ENCODE measurements at regions not wholly inside any gene's neighbourhood (a gene's known extent, or its start where the extent isn't known, plus 50 kb on each side); places are given as distances from the start of the nearest gene placed in this dataset.
"Not testable (repeated sequence)": the region's sequence is repeated elsewhere in the genome, so short reads cannot be mapped to it uniquely, and the experiment has no call there.

- H3K27ac ChIP-seq (ENCODE audit: control insufficient read depth, insufficient read depth); H4K20me1 ChIP-seq (ENCODE audit: control insufficient read depth, insufficient read depth); ATAC-seq; BruUV-seq (replicated peaks); H2AFZ ChIP-seq (ENCODE audit: control insufficient read depth, low read depth, low read length); CTCF ChIA-PET; intact Hi-C loops (cut with micrococcal nuclease; ENCODE audit: unreplicated experiment); DNase-seq (ENCODE audit: low read depth, low spot score); H3K79me2 ChIP-seq (ENCODE audit: control insufficient read depth, insufficient read depth, low read length); POLR2A ChIA-PET; H3K9me3 ChIP-seq (replicated peaks; ENCODE audit: control insufficient read depth, insufficient read depth, low read length); H3K4me1 ChIP-seq (ENCODE audit: control insufficient read depth, insufficient read depth, low read length); H3K9ac ChIP-seq (ENCODE audit: control insufficient read depth, insufficient read depth, low read length); FAIRE-seq; H3K36me3 ChIP-seq (ENCODE audit: control insufficient read depth in 2 of 2, insufficient read depth in 2 of 2, low read length in 1 of 2); H3K27me3 ChIP-seq (replicated peaks in 1 of 2; ENCODE audit: control insufficient read depth in 2 of 2, insufficient read depth in 2 of 2, low read length in 1 of 2); H3K4me2 ChIP-seq (ENCODE audit: control insufficient read depth, insufficient read depth); RAD21 ChIA-PET (ENCODE audit: unreplicated experiment); in situ Hi-C loops (cut with MboI); H3K4me3 ChIP-seq: not testable (repeated sequence)
- WGBS (ENCODE audit: insufficient coverage, insufficient replicate concordance, low lambda C conversion rate, missing lambda C conversion rate) = 68% methylated on average over 25 of the region's 33 CpGs
- SMC1A ChIA-PET (ENCODE audit: uncharacterized antibody, unreplicated experiment) = interaction anchor here (0.8 kb wide), 1 partner anchor 40 kb away, joined by 3 read pairs; no protein-coding TSS in a partner anchor
These were observed 465.9 kb upstream of the MAP3K7 start for GRCh38 chr6:91052473-91053450.

GRCh38 chr6:91045161-91045560, 458.3 kb upstream of the MAP3K7 start:
- DNase-seq (ENCODE audit: low read depth, low spot score) (no peak), ATAC-seq (no peak), FAIRE-seq (no peak)
- no peak overlapping the region for H2AFZ ChIP-seq (ENCODE audit: control insufficient read depth, low read depth, low read length)
- intact Hi-C loops (cut with micrococcal nuclease; ENCODE audit: unreplicated experiment) (no loop called here), in situ Hi-C loops (cut with MboI) (no loop called here)
- H3K4me3 ChIP-seq = no peak overlapping the region
- ChIA-PET RAD21 (ENCODE audit: unreplicated experiment) (no interaction called here), SMC1A (ENCODE audit: uncharacterized antibody, unreplicated experiment) (no interaction called here), POLR2A (no interaction called here), CTCF (no interaction called here)
- WGBS (ENCODE audit: insufficient coverage, insufficient replicate concordance, low lambda C conversion rate, missing lambda C conversion rate) = 91% methylated on average over 1 of the region's 1 CpG
- no peaks in the 10 kb centered on the region for H4K20me1 ChIP-seq (ENCODE audit: control insufficient read depth, insufficient read depth)
- no peaks in the 10 kb centered on the region for H3K27me3 ChIP-seq (replicated peaks in 1 of 2; ENCODE audit: control insufficient read depth in 2 of 2, insufficient read depth in 2 of 2, low read length in 1 of 2)
- H3K36me3 ChIP-seq (ENCODE audit: control insufficient read depth in 2 of 2, insufficient read depth in 2 of 2, low read length in 1 of 2) = no peaks in the 10 kb centered on the region
- H3K9me3 ChIP-seq (replicated peaks; ENCODE audit: control insufficient read depth, insufficient read depth, low read length) = no peaks in the 10 kb centered on the region
- no TSS peak for BruUV-seq (replicated peaks)
- no peaks in the 10 kb centered on the region for H3K79me2 ChIP-seq (ENCODE audit: control insufficient read depth, insufficient read depth, low read length)
- no peaks in the 10 kb centered on the region for H3K4me1 ChIP-seq (ENCODE audit: control insufficient read depth, insufficient read depth, low read length)
- H3K27ac ChIP-seq (ENCODE audit: control insufficient read depth, insufficient read depth) = no peak overlapping the region
- H3K9ac ChIP-seq (ENCODE audit: control insufficient read depth, insufficient read depth, low read length) = no peak overlapping the region
- no peak overlapping the region for H3K4me2 ChIP-seq (ENCODE audit: control insufficient read depth, insufficient read depth)
- TF ChIP-seq ZNF622 (IDR thresholded peaks at IDR 0.05) (no peak), ZNF384 (IDR thresholded peaks at IDR 0.05; ENCODE audit: borderline replicate concordance, low read depth, low read length) (no peak), HSF1 (IDR thresholded peaks at IDR 0.05; ENCODE audit: low read depth, low read length) (no peak), KLF5 (IDR thresholded peaks at IDR 0.05; ENCODE audit: partially characterized antibody) (no peak), HCFC1 (IDR thresholded peaks at IDR 0.05; ENCODE audit: low read length) (no peak), TAF1 (IDR thresholded peaks at IDR 0.05; ENCODE audit: borderline replicate concordance, low read depth, low read length) (no peak), BCL11A (IDR thresholded peaks at IDR 0.05; ENCODE audit: low read depth, low read length) (no peak), TCF7 (IDR thresholded peaks at IDR 0.05; ENCODE audit: borderline replicate concordance) (no peak)
- TF ChIP-seq, protein P1, sequence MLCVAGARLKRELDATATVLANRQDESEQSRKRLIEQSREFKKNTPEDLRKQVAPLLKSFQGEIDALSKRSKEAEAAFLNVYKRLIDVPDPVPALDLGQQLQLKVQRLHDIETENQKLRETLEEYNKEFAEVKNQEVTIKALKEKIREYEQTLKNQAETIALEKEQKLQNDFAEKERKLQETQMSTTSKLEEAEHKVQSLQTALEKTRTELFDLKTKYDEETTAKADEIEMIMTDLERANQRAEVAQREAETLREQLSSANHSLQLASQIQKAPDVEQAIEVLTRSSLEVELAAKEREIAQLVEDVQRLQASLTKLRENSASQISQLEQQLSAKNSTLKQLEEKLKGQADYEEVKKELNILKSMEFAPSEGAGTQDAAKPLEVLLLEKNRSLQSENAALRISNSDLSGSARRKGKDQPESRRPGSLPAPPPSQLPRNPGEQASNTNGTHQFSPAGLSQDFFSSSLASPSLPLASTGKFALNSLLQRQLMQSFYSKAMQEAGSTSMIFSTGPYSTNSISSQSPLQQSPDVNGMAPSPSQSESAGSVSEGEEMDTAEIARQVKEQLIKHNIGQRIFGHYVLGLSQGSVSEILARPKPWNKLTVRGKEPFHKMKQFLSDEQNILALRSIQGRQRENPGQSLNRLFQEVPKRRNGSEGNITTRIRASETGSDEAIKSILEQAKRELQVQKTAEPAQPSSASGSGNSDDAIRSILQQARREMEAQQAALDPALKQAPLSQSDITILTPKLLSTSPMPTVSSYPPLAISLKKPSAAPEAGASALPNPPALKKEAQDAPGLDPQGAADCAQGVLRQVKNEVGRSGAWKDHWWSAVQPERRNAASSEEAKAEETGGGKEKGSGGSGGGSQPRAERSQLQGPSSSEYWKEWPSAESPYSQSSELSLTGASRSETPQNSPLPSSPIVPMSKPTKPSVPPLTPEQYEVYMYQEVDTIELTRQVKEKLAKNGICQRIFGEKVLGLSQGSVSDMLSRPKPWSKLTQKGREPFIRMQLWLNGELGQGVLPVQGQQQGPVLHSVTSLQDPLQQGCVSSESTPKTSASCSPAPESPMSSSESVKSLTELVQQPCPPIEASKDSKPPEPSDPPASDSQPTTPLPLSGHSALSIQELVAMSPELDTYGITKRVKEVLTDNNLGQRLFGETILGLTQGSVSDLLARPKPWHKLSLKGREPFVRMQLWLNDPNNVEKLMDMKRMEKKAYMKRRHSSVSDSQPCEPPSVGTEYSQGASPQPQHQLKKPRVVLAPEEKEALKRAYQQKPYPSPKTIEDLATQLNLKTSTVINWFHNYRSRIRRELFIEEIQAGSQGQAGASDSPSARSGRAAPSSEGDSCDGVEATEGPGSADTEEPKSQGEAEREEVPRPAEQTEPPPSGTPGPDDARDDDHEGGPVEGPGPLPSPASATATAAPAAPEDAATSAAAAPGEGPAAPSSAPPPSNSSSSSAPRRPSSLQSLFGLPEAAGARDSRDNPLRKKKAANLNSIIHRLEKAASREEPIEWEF (IDR thresholded peaks at IDR 0.05; ENCODE audit: insufficient replicate concordance, low read depth, low read length) = no peak

Data from GM12878 (cell line).